Spinal cord (tissue), 9 donors: ENCODE measurements at regions not wholly inside any gene's neighbourhood (a gene's known extent, or its start where the extent isn't known, plus 50 kb on each side); places are given as distances from the start of the nearest gene placed in this dataset.
A peak's percentile ranks its signal among the peaks of the same experiment; 100 is the strongest.

Source experiments
- DNase-seq, 6 donors: peaks; one replicate each; pipeline versions ENCODE4 v3.0.0 to v3.0.0-alpha.2; 2013 to 2015; ENCODE audit warnings: low spot score in 6 of 6, low read depth in 4 of 6
- H3K27ac ChIP-seq: one replicate; pipeline ENCODE4 v1.5.1; 2013; ENCODE audit warnings: low read depth, low read length, control low read depth
- H3K27me3 ChIP-seq: one replicate; pipeline ENCODE4 v1.6.1; 2013; ENCODE audit warnings: low read length; ENCODE audit not compliant: control insufficient read depth, insufficient read depth
- H3K36me3 ChIP-seq: one replicate; pipeline ENCODE4 v1.6.1; 2013; ENCODE audit warnings: low read length; ENCODE audit not compliant: control insufficient read depth, insufficient read depth
- H3K4me1 ChIP-seq: one replicate; pipeline ENCODE4 v1.6.1; 2013; ENCODE audit warnings: low read length; ENCODE audit not compliant: control insufficient read depth, insufficient read depth
- H3K4me3 ChIP-seq: one replicate; pipeline ENCODE4 v1.5.1; 2013; ENCODE audit warnings: low read depth, low read length, control low read depth
- H3K9me3 ChIP-seq: one replicate; pipeline ENCODE4 v1.6.1; 2013; ENCODE audit warnings: low read length; ENCODE audit not compliant: control insufficient read depth, insufficient read depth
- WGBS: methylation state at CpG from one replicate; pipeline ENCODE4 v1.1.5; 2013; ENCODE audit warnings: missing lambda C conversion rate; ENCODE audit not compliant: insufficient coverage; 5-methylcytosine and 5-hydroxymethylcytosine counted together
- donor health status: healthy.

DNA sequence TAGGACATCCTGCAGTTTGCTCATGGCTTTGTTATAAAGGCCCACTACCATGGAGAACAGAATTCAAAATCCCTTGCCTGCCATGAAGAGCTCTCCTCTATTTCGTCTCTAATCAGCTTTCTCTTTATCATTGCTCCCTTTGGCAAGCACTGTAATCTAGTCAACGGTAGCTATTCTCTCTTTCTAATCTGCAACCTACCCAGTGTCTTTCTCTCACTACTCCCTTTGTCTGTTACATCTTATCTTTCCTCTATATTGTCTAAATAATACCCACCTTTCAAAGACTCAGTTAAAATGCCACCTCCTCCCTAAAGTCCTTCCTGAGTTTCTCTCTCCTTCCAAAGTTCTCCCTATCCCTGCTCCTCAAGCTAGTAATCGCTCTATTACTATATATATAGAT is 108.1 kb downstream of the FZD1 start:
- no peaks in the 10 kb centered on the region for H3K36me3 ChIP-seq
- WGBS, result 89% methylated on average over 2 of the region's 3 CpGs
- no peaks in the 10 kb centered on the region for H3K27me3 ChIP-seq
- H3K9me3 ChIP-seq, result no peaks in the 10 kb centered on the region
- peak in 1 of 6 donors; percentile 26 for DNase-seq
- no peaks in the 10 kb centered on the region for H3K4me1 ChIP-seq
- no peak overlapping the region for H3K27ac ChIP-seq
- no peak overlapping the region for H3K4me3 ChIP-seq

DNA sequence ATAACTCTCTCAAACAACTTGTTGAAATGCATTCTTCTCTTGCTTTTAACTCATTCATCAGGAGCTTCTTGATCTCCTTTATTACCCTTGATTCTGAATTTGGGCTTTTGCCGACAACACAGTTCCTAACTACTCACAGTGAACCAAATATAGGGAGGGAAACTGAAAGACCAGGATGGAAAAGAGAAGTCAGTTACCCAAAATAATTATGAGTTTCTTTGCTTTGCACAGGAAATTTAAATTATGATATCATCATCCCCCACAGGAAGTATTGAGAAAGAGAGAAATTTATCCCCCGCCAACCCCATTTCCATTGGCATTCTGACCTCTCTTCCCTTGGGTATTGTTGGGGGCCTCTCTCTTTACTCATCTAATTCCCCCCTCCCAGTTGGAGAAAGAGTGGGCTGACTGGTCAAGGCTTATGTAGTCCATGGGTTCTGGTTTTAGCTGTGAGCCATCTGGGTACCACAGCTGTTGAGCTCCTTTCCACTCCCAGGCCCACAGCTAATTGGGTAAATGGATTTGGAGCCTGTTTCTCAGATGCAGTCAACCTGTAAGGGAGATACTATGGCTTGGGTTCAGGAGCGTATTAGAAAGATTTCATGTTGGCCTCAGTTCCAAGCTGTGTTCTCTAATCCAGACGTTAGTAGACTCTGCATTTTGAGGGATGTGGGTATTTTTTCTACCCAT is 109.0 kb downstream of the FZD1 start:
- H3K27ac ChIP-seq, result no peak overlapping the region
- no peaks in the 10 kb centered on the region for H3K9me3 ChIP-seq
- H3K36me3 ChIP-seq, result no peaks in the 10 kb centered on the region
- H3K4me3 ChIP-seq, result no peak overlapping the region
- DNase-seq, result no peak
- no peaks in the 10 kb centered on the region for H3K27me3 ChIP-seq
- no peaks in the 10 kb centered on the region for H3K4me1 ChIP-seq
- no CpG with 5 or more reads among the region's 4 CpGs for WGBS

DNA sequence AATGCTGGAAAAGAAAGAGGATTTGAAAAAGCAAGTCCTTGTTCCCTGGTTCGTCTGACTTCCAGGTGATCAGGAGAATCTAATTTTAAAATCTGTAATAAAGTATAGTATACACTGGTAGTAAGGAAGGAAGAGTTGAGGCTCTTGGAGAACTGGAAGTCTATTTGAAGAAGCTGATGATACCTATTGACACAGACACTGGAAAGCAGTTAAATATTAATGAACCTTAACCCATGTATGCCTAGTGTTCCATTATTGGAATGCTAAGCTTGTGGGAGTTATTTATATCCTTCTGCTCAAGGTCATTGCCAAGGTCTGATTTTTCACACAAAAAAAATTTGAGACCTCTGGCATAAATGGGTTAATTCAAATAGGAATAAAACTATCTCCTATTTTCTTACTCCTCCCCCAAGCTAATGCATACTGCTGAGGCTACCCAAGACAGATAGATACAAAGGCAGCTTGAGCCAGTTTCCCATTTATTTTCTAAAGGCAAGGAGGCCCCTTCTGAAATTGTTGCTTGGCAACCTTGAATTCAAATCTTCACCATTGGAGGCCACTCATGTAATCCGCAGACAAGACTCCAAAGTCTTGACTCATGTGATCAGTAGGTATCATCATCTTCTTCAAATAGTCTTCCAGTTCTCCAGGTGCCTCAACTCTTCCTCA is 110.2 kb downstream of the FZD1 start:
- no peak overlapping the region for H3K27ac ChIP-seq
- H3K9me3 ChIP-seq, result no peaks in the 10 kb centered on the region
- 45% methylated on average over 1 of the region's 2 CpGs for WGBS
- no peaks in the 10 kb centered on the region for H3K27me3 ChIP-seq
- H3K36me3 ChIP-seq, result no peaks in the 10 kb centered on the region
- no peaks in the 10 kb centered on the region for H3K4me1 ChIP-seq
- H3K4me3 ChIP-seq, result no peak overlapping the region
- DNase-seq, result no peak

DNA sequence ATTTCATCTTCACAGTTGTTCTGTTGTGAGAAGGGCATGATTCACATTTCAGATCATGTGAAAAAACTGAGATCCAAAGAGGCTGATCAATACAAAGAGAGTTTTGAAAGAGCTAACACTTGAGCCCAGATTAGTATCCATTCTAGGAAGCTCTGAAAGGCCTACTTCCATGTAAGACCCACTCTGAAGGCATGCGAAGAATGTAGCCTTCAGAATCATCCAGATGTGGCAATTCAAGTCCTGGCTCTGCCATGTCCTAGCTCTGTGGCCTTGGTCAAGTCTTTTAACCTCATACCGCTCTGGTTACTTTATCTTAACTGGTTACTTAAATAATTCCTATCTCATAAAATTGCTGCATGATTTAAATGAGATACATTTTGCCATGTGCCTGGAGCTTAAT is 111.1 kb downstream of the FZD1 start:
- Histone ChIP-seq H3K4me1 (no peaks in the 10 kb centered on the region), H3K4me3 (no peak overlapping the region), H3K9me3 (no peaks in the 10 kb centered on the region), H3K27ac (no peak overlapping the region), H3K36me3 (no peaks in the 10 kb centered on the region), H3K27me3 (no peaks in the 10 kb centered on the region)
- 90% methylated on average over 1 of the region's 2 CpGs for WGBS
- no peak for DNase-seq

DNA sequence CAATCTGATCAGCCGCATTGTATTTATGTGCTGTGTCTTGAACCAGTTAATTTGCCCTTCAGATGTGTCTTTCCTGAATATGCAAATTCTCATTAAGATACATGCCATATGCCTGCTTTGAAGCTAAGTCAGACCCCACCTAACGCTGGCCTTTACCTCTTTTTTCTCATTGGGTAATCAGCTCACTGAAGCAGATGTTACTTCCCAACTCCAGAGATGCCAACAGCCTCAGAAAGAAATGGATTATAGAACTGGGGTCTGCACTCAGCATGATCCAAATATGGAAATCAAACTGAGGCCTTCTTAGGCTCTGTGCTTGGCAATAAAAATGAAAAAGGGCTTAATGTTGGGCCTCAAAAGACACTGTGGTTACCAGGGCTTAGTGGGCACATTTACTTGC is 113.9 kb downstream of the FZD1 start:
- no peak overlapping the region for H3K4me3 ChIP-seq
- no peaks in the 10 kb centered on the region for H3K36me3 ChIP-seq
- no peaks in the 10 kb centered on the region for H3K27me3 ChIP-seq

DNA sequence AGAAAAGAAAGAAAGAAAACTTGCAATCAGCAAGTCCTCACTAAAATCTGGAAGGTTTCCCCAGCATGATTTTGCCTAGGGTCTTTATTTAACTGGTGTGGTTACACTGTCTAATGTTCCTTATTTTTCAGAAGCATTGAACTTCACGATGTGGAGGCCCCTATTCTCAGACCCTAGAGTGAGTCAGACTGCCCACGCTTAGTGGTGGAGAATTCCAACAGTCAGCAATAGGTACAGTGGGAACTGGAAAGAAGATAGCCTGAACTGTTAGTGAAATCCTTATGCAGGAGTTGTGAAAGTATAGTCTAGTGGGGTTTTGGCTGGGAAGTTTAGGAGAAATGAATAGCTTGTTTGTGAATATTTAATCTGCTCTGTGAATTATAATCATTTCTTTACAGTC is 115.0 kb downstream of the FZD1 start:
- Histone ChIP-seq H3K36me3 (no peaks in the 10 kb centered on the region), H3K27ac (no peak overlapping the region), H3K4me1 (no peaks in the 10 kb centered on the region), H3K9me3 (no peaks in the 10 kb centered on the region), H3K4me3 (no peak overlapping the region), H3K27me3 (no peaks in the 10 kb centered on the region)
- WGBS, result 62% methylated on average over 2 of the region's 2 CpGs
- DNase-seq, result no peak

More for the DNA sequence above, 113.9 kb downstream of the FZD1 start:
- peak in 2 of 6 donors; percentile 27 to 43 for DNase-seq
- Histone ChIP-seq H3K9me3 (no peaks in the 10 kb centered on the region), H3K27ac (no peak overlapping the region), H3K4me1 (no peaks in the 10 kb centered on the region)
- WGBS, result no CpG with 5 or more reads among the region's 2 CpGs

DNA sequence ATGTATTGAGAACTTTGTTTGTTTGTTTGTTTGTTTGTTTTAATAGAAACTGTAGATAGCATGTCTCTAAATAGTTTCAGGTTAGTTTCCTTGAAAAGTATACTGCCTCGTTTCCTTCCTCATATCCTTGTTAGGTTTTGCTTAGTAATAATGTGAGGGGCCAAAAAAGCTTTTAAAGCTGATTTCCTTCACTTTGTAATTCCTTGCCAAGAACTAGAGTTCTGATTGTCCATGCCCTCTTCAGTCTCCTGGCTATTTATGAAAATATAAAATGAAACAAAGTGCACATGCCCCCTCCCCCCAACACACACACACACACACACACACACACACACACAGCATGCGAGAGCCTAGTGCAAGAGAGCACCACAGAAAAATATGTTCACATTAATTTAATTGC is 115.8 kb downstream of the FZD1 start:
- no peaks in the 10 kb centered on the region for H3K4me1 ChIP-seq
- no peaks in the 10 kb centered on the region for H3K36me3 ChIP-seq
- H3K27ac ChIP-seq, result no peak overlapping the region
- DNase-seq, result no peak
- H3K9me3 ChIP-seq, result no peaks in the 10 kb centered on the region
- WGBS, result no CpG with 5 or more reads among the region's 2 CpGs
- H3K27me3 ChIP-seq, result no peaks in the 10 kb centered on the region
- H3K4me3 ChIP-seq, result no peak overlapping the region

DNA sequence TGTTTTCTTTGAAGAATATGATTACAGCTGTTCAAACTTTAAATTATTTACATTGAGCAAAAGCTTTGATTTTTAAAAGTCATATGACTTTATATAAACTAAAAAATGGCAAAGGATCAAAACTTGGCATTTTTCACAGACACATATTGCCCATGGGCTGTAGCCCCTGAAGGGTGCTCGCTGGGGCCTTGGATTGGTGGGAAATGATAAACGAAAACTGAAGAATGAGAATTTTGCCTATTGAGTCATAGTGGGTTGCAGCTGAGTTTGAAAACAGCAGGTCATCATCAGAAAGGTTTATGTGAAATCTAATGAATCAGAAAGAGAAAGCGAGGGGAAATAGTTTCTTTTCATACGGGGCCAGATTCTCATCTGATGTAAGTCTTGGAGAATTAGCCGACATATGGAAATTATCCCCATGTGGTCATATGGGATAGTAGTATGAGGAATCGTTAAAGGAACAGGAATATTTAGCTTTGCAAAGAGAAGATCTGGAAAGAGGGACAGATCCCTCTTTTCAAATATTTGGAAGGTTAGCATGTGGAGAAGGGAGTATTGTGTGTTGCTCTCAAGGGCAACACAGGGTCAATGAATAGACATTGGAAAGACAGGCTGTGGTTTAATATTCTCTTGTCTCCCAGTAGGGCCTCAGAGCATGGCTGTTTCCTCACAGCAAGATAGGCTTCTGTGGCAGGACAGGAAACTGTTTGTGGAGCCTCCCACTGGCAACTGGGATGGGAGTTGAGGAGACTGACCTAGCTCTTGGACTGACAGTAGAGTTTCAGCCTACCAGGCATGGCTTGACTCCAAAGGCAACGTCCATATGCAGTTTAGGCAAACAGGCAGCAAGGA is 119.0 kb downstream of the FZD1 start:
- no peak for DNase-seq
- no peak overlapping the region for H3K4me3 ChIP-seq
- WGBS, result 85% methylated on average over 7 of the region's 7 CpGs

DNA sequence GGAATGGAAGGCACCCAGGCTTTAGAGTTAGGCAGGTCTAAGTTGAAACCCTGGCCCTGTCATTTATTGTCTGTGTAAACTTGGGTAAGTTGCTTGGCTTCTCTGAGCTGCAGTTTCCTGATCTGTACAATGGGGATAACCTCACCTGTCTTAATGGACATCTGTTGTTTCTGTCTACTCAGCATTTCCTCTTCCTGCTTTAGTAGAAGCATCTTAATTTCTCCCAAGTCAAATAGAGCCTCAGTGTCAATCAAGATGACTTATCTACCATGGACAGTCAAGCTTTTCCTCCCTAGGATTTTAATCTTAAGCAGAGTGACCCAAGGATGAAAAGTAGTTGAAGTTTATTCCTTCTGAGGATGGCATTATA is 119.7 kb downstream of the FZD1 start:
- no peaks in the 10 kb centered on the region for H3K4me1 ChIP-seq

More for the DNA sequence above, 119.0 kb downstream of the FZD1 start:
- Histone ChIP-seq H3K27ac (peak overlapping the region; percentile 25), H3K9me3 (no peaks in the 10 kb centered on the region), H3K36me3 (no peaks in the 10 kb centered on the region), H3K4me1 (no peaks in the 10 kb centered on the region), H3K27me3 (no peaks in the 10 kb centered on the region)

More for the DNA sequence above, 119.7 kb downstream of the FZD1 start:
- Histone ChIP-seq H3K36me3 (no peaks in the 10 kb centered on the region), H3K4me3 (no peak overlapping the region), H3K27ac (peak overlapping the region; percentile 25), H3K27me3 (no peaks in the 10 kb centered on the region), H3K9me3 (no peaks in the 10 kb centered on the region)
- no peak for DNase-seq
